Keratinocyte (primary cell): ENCODE measurements at regions not wholly inside any gene's neighbourhood (a gene's known extent, or its start where the extent isn't known, plus 50 kb on each side); places are given as distances from the start of the nearest gene placed in this dataset.
A peak's percentile ranks its signal among the peaks of the same experiment; 100 is the strongest.

Experiments
- CTCF ChIP-seq, 3 experiments: IDR thresholded peaks in 1 of 3; conservative IDR thresholded peaks in 1 of 3; optimal IDR thresholded peaks in 1 of 3; 2 replicates in 2 of 3; 3 replicates in 1 of 3; pipeline versions ENCODE3 to v1.5.1; 2011; ENCODE audit warnings: low read length in 3 of 3, mild to moderate bottlenecking in 3 of 3, moderate library complexity in 2 of 3, control low read depth in 1 of 3, inconsistent platforms in 1 of 3; ENCODE audit not compliant: insufficient read depth in 2 of 3; ENCODE audit errors: extremely low read depth in 1 of 3
- EZH2 ChIP-seq: IDR thresholded peaks from one replicate; pipeline ENCODE4 v1.6.1; 2012; ENCODE audit warnings: inconsistent platforms, mild to moderate bottlenecking, low read length, moderate library complexity

GRCh38 chr4:153142700-153143438 is 61.4 kb upstream of the TRIM2 start:
- TF ChIP-seq CTCF (optimal IDR thresholded peaks at IDR 0.05 in 1 of 3, IDR thresholded peaks at IDR 0.05 in 1 of 3, conservative IDR thresholded peaks at IDR 0.05 in 1 of 3; ENCODE audit: extremely low read depth in 1 of 3, insufficient read depth in 2 of 3, low read length in 3 of 3), result peak; percentile 73 to 85 (median 82)
- TF ChIP-seq EZH2, result no peak
